A204.1 (cell line): ENCODE measurements at regions not wholly inside any gene's neighbourhood (a gene's known extent, or its start where the extent isn't known, plus 50 kb on each side); places are given as distances from the start of the nearest gene placed in this dataset.

Experiments
- FAIRE-seq: peaks from 2 replicates; lab custom pipeline; 2012; peaks lifted over from hg19 to GRCh38; lab: Jason Lieb, UNC

DNA sequence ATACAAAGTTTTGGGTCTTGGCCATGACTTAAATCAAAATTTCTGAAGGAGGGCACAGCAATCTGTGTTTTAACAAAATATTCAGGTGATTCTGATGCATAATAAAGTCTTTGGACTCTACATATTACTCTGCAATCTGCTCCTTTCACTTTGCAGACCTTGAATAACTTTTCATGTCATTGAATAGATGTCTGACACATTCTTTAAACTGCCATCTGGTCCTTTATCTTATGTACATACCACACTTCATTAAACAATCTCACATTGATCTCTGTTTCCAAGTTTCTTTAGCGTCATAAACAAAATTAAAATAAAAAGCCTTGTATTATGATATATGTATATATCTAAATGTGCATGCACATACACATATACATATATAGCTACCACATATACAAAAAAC, 831.2 kb downstream of the MAFB start:
- no peak for FAIRE-seq

DNA sequence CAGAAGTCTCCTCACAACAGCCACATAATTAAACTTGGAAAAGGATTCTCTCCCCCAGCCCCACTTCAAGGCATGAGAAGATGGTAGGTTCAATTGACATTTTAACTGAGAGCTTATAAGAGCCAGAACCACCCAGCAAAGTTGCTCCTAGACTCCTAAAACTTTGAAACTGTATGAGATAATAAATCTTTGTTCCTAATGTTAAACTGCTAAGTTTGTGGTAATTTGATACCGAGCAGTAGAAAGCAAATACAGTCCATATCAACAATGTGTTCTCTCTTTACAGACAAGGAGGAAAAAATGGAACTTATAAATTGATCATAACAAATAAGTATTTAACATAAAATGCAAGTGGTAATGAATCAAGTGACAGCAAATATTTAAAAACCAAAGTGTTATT, 831.8 kb downstream of the MAFB start:
- no peak for FAIRE-seq

DNA sequence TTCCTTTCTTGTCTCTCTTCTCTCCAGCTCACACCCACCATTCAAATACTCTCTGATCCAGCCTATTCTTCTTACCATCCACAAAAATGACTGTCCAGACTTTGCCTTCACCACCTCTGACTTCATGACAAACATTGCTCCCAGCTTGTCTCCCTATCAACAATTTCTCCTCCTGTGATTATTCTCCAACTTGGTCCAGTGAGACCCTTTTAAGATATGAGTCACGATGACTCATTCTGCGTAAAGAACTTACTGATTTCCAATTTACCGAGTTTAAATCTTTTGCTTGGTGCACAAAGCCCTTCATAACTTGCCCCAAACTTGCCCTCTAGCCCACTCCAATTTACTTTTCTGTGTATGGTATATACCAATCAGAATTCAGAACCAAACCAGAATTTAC, 833.2 kb downstream of the MAFB start:
- FAIRE-seq = no peak

DNA sequence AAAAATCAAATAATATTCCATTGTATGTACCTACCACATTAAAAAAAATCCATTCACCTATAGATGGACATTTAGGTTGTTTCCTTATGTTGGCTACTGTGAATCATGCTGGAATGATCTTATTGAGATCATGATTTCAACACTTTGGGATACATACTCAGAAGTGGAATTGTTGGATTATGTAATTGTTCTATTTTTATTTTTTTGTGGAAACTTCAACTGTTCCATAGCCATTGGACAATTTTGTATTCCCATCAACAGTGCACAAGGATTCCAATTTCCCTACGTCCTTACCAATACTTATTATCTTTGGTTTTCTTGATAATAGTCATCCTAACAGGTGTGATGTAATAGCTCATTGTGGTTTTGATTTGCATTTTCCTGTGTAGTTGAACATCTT, 834.0 kb downstream of the MAFB start:
- no peak for FAIRE-seq

DNA sequence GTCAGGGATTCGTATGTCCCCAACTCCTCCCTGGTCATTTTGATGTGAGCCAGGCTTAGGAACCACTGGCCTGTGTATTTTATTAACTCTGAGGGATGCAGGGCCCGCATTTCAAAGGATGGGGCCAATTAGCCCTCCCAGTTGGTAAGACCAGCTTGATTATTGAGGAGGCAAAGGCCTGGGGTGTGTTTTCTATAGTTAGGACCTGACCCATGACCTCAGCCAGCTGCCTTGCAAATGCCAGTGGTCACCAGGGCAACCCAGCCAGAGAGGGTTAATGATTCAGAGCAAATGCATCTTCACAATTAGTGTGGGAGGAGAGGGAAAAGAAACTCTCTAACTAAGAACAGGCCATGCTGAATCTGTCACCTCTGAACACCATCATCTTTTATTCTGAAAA, 835.4 kb downstream of the MAFB start:
- no peak for FAIRE-seq

DNA sequence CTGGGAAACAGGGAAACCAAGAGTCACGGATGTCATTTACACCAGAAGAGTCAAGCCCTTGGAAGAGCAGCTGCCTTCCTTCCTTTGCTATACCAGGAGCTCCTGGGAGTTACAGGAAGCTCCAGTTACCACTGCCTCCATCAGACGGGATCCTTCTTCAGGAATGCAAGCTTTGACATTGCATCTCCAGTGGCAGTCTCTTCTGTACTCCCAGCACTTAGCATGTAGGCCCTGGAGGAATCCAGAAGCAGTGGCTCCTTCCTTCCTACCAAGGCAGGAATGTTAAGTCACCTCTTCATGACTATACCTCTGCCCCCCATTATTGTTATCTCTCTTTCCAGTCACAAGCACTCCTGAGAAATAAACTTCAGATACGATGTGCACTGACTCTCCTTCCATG, 836.0 kb downstream of the MAFB start:
- no peak for FAIRE-seq

DNA sequence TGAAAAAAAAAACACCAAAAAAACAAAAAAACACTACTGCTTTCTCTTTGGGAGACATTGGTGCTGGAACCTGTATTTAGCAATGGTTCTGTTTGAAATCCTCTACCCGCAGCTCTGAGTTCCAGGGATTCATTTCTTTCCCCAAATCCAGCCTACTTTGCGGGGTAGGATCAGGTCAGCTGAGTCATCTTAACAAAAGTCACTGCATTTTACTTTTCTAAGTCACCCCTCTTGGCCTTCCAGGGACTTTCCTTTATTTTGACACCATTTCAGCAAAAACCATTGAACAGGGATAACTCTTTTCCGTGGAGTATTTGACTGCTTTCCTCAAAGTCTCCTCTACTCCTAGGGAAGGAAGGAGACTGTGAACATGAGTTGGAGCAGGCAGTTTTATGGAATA, 837.6 kb downstream of the MAFB start:
- FAIRE-seq = no peak

DNA sequence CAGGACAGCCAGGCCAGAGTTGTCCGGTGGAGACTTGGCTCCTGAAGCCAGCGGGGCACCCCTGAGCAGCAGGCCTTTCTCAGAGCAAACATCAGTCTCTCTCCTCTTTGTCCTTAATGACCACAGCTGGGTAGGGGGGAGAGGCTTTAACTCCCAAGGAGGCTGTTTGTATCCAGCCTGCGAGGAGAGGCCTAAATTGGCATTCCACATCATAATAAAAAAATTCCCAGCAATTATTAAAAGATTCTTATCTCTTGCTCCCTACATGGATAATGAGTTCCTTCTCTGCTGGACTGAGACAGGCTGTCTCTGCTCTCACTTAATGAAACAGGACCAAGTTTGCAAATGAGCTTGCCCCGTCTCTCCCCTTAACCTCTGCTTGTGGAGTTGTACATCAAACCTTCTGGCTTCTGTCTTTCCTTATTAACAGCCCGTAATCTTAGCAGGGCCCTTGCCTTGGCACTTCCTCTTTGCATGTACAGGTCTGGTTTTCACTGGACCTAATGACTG, 838.2 kb downstream of the MAFB start:
- no peak for FAIRE-seq

DNA sequence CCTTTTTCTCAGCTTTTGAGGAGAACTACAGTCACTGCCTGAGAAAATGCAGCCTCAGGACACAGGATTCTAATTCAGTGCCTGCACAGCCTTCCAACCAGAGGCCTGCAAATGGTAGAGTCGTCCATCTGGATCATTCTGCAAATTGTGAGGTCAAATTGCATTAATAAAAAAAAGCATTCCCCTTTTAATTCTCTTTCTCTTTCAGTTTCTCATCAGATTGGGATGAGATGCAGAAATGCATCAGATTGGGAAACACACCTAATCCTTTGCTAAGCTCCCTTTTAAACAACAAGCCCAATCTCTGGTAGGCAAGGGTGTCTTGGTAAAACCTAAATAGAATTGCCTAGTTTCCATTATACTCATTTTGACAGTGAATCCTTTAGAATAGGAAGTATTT, 838.8 kb downstream of the MAFB start:
- FAIRE-seq = no peak

DNA sequence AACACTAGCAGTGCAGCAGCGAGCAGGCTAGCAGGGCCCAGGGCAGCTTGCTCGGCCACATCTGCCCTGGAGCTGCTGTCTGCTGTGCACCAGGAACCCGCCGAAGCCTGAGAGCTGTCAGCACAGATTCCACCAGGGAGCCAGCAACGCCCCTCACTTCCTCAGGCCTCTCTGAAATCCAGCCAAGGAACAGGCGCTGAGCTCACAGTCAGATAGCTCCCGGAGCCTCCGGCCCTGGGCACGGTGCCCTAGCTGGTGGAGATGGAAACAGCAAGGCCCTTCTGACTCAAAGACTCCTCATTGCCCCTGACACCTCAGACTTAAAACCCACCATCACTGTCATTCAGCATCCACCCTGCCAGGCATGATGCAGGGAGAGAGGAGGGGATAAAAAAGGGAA, 839.4 kb downstream of the MAFB start:
- FAIRE-seq = no peak

DNA sequence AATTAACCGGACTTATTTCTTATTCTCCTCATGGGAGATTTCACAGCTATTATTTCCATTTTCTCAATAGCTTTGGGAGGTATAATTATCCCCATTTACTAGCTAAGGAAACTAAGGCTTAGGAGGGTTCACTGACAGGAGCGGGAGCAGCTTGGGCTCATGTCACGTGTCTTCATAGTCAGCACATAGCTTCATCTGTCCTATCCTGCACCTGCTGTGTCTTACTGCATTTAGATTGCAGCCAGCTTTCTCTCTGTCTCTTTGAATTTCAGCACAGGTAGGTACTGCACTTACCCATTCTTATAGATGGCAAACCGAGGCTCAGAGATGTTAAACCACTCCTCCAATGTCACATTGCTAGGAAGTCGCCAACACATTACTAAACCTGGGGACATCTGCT, 839.9 kb downstream of the MAFB start:
- FAIRE-seq = no peak

DNA sequence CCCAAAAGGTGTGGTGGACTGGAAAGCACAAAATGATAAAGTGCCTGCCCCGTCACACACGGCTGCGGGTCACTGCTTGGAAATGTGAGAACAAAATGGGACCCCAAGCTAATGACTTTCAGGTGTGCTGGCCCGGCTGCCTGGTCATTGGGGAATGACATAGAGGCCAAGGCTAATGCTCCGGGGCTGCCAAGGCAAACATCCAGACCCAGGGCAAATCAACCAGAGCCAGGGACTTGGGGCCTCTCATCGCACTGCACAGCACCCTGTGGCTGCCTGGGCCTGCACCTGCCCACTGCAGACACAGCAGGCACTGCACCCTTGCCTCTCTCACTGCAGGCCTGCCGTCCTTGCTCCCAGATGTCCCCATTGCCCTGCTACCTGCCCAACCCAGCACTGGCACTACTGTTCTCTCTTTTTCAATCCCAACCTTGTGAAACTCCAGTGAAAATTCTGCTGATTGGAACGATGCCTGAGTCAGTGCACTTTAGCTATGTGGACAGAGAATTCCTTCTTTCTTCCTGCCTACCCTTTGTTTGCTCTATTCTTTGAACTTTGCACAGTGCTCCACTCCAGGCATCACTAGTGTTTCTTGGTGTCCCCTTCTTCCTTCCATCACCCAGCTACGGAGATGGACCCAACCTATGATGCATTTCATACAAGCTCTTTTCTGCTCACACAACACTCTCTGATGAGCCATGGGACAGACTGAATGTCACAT, 849.5 kb downstream of the MAFB start:
- FAIRE-seq = no peak

DNA sequence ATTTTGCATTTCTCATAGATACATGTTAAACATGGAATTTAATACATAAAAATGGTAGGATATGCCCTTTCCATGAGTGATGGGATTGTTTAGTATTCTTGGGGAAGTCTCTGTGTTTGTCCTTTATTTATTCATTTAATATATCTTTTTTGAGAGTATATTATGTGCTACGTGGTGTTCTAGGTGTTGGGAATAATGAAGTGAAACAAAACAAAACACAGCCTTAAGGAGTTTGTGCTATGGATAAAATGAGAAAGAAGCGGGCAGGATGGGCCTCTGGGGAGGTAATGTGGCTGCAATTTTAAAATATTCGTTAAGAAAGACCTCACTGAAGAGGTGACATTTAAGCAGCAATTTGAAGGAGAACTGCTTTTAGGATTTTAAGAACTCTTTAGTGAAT, 851.5 kb downstream of the MAFB start:
- FAIRE-seq = no peak

DNA sequence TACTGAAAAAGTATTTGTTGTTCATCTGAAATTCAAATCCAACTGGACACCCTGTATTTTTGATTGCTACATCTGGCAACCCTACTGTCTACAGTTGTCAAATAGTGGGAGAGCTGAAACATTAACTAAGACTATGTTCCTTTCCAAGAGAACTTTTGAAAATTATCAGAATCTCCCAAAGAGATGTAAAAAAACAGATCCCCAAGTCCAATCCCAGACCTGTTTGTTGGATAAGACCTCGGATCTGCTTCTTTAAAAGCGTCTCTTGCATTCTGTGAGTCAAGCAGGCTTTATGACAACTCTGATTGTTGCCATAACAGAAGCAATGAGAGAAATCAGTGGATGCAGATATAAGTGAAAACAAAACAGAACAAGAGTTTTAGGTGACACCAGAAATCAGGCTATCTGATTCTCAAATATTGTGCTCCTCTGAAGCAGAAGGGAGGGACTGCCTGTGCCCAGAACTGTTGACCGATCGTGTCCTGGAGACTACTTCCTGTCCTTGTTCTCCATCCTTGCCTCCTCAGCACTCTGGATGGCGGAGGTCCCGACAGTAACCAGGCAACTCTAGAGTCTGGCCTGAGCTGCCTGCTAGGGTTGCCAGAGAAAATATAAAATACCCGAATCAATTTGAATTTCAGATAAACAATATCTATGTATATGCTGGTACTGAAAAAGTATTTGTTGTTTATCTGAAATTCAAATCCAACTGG, 853.8 kb downstream of the MAFB start:
- FAIRE-seq = no peak

DNA sequence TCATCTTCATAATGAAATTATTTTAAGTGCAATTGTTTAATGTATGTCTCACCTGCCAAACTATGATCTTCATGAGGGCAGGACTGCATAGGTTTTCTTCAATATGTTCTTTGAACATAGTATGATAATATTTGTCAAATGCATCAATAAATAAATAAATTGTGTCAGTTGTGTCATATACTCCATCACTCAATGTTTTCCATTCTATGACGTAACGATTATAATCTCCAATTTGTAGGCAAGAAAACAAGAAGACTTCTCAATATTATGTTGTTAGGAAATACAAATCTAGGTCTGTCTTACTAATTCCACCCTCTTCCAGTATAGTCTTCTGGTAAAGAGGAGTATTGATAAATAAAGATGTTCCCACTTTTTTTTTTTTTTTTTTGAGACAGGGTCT, 858.1 kb downstream of the MAFB start:
- no peak for FAIRE-seq

DNA sequence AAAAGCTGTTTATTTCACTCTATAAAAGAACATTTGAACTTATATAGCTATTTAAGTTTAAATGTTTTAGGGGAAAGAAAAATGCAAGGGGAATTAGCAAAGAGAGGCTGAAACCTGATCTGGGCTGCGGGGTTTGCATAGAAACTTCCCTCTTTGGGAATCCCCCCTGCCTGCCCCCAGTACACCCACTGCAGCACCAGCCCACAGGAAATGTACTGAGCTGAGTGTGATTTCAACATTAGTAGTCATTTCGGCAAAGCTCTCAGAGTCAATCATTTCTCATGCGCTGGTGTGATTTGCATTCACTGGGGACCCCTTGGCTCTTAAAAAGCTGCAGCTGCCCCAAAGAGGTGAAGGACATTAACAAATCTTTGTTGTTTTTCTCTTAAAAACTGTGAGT, 859.4 kb downstream of the MAFB start:
- no peak for FAIRE-seq

DNA sequence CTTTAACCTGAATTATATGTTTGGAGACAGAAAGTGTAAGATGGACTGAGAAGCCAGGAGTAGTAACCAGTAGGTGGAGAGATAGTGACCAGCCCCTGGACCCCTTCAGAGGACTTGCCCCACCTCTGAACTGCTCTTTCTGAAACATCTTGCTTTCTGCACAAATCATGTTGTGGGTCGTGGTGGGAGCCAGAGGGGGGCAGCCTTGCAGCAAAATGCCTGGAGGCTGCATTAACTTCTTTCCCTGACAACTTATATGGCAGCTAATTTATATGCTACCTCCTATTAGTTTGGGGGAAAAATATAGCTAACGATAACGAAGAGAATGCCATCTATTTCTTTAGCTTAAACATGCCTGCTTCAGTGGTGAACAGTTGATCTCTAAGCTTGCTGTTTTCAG, 859.8 kb downstream of the MAFB start:
- FAIRE-seq = no peak

DNA sequence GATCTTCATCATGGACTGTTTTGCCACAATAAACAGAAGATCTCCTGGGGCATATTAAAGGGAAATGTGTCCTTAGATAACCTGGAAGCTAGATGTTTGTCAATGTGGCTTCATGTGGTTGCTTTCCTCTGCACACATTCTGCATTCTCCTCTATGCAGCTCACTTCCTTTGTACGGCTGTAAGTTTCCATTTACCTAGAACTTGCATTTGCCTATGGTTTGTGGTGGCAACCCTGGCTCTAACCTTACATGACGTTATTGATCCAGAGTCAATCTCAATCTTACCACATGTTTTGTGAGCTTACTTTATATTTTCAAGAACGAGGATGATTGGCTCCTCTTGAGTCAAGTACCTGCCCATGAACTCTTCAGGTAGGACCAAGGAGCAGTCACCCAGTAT, 863.1 kb downstream of the MAFB start:
- FAIRE-seq = no peak

DNA sequence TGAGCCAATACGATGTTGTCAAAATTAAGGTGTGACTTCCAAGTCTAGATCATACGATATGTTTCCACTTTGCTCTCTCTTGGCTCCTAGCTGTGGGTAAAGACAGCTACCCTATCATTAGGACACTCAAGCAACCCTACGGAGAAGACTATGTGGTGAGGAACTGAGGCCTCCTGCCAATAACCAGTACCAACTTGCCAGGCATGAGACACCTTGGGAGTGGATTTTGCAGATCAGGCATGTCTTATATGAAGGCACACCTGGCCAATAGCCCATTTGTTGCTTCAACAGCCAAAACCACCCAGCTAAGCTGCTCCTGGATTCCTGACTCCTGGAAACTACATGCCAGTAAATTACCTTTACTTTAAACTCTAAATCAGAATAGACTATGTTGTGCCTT, 863.4 kb downstream of the DHX35 start:
- no peak for FAIRE-seq

DNA sequence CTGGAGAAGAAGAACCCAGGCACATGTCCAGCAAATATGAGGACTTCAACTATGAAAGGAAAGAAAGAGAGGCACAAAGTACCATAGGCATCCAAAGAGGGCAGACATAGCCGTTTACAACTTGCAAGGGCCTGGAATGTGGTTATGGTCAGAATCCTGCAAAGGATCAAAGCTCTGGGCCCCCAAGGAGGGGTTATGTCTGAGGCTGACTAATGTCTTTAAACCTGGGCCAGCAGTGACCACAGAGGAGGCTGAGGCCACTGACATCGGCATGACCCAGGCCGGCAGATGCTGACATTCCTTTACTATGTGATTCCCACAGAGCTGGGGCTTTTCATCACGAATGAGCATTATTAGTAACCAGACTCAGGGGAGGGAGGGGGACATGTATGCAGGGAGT, 861.1 kb downstream of the DHX35 start:
- no peak for FAIRE-seq

DNA sequence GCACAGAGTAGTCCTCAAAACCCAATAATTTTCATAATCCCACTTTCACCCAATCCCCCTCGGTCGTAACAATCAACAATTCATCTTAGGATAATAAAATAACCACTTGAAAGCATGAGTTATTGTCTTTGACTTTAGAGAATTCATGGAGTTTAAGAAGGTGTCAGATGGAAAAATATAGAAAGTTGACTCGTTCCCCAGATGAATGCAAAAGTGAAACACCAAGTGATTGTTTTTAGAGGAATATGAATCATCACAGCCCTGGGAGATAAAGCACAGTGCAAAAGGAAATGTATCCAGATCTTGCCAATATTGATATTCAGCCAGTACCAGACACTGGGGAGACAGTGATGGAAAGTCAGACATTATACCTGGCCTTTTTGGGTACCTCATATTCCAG, 860.5 kb downstream of the DHX35 start:
- no peak for FAIRE-seq

DNA sequence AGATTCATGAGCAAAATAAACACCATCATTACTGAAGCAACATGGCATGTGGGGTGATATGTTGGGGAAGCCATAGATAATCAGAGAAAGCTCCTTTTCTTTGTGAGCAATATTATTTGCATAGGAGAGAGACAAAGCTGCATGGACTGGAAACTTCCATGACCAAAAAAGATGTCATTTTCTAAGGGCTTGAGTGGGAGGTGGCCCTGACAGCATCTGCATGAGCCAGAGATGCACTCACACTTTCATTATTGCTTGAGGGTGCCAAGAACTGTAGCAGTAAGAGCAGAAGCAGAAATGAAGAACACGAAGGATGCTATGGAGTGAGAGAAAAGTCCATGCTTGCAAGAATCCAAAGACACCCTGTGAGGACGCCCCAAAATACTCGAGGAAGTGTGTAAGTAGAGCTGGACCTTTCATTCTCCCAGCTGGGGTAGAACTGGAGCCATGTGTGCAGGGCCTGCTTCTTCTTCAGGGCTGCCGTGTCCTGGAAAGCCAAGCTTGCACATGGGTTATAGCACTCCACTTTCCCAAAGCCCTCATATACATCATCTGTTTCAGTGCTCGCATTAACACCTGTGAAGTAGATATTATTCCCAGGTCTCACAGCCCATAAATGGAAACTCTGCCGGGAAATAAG, 851.2 kb downstream of the DHX35 start:
- FAIRE-seq = no peak

DNA sequence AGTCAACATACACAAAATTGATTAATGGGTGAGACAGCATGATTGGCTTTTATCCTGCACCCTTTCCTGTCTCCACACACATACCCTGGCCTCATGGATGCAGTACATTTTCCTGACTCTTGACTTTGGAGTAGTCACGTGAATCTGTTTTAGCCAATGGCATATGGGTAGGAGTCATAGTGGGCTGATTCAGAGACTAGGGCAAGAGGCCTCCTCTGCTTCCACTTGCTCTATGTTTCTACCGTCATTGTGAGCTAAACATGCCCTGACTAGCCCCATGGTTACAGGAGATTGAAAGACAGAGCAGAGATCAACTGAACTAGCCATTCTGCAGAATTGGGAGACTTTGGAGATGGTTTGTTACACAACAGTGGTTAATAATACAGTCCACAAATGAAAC, 850.0 kb downstream of the DHX35 start:
- FAIRE-seq = no peak

DNA sequence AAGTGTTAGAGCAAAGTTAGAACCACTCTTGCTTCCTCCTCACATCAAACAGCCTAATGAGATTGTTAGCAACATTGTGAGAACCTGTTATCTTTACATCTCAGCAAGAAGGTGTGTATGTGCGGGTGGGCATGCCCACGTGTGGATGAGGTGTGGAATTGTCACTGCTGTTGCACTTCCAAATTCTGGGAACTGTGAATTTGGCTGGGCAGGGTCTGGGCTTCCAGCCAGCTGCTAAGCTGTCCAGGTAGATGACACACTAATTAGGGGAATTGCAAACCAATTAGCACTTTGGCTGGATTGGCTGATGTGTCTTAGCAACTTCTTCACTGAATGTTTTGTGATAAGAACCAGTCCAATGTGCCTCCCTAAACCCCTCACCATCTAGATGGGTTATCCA, 848.2 kb downstream of the DHX35 start:
- FAIRE-seq = no peak
